Epithelial cell of esophagus (primary cell): ENCODE measurements at regions not wholly inside any gene's neighbourhood (a gene's known extent, or its start where the extent isn't known, plus 50 kb on each side); places are given as distances from the start of the nearest gene placed in this dataset.
A peak's percentile ranks its signal among the peaks of the same experiment; 100 is the strongest.
"Not testable (repeated sequence)": the region's sequence is repeated elsewhere in the genome, so short reads cannot be mapped to it uniquely, and the experiment has no call there.

Source experiments
- DNase-seq: peaks from one replicate; pipeline ENCODE4 v3.0.0; 2010; ENCODE audit warnings: low read depth
- H3K4me3 ChIP-seq: 2 replicates; pipeline ENCODE4 v1.5.1; 2011; ENCODE audit warnings: mild to moderate bottlenecking, low read length, control low read depth
- CTCF ChIP-seq: IDR thresholded peaks from 2 replicates; pipeline ENCODE4 v1.5.1; 2011; ENCODE audit warnings: low read depth, mild to moderate bottlenecking, low read length, control low read depth, inconsistent platforms; ENCODE audit not compliant: insufficient read depth; ENCODE audit errors: missing control alignments

- no peak for TF ChIP-seq CTCF
- DNase-seq, result no peak
- no peak overlapping the region for H3K4me3 ChIP-seq
Measured at GRCh38 chr6:48542191-48542590, 431.2 kb upstream of the PTCHD4 start.

- H3K4me3 ChIP-seq, result no peak overlapping the region
- TF ChIP-seq CTCF, result no peak
- peak; percentile 34 for DNase-seq
Measured at GRCh38 chr6:48541649-48542048, 430.7 kb upstream of the PTCHD4 start.

GRCh38 chr6:48535582-48536009 lies 424.6 kb upstream of the PTCHD4 start:
- peak; percentile 63 for DNase-seq
- no peak overlapping the region for H3K4me3 ChIP-seq
- TF ChIP-seq CTCF, result no peak

GRCh38 chr6:48530978-48531377 lies 420.0 kb upstream of the PTCHD4 start:
- DNase-seq, H3K4me3 ChIP-seq: not testable (repeated sequence)

- no peak for TF ChIP-seq CTCF
Measured at GRCh38 chr6:48525849-48526248, 414.9 kb upstream of the PTCHD4 start.

GRCh38 chr6:48520951-48521350 lies 410.0 kb upstream of the PTCHD4 start:
- TF ChIP-seq CTCF, result no peak
- H3K4me3 ChIP-seq, result no peak overlapping the region
- DNase-seq, result no peak

More at GRCh38 chr6:48525849-48526248, 414.9 kb upstream of the PTCHD4 start:
- no peak for DNase-seq
- no peak overlapping the region for H3K4me3 ChIP-seq

- DNase-seq, result no peak
- H3K4me3 ChIP-seq, result no peak overlapping the region
- no peak for TF ChIP-seq CTCF
Measured at GRCh38 chr6:48512390-48512789, 401.4 kb upstream of the PTCHD4 start.
